HepG2 (cell line): ENCODE measurements at regions not wholly inside any gene's neighbourhood (a gene's known extent, or its start where the extent isn't known, plus 50 kb on each side); places are given as distances from the start of the nearest gene placed in this dataset.

Experiments
- ATAC-seq: fragments of 200-7000 bp; cut with Tn5 transposase; 3 replicates; pipeline ENCODE4 v1.9.1; 2020; ENCODE audit warnings: mild to moderate bottlenecking, moderate library complexity
- BruUV-seq: library from RNA; stranded (reverse); fragments of 400-500 nt; replicated peaks from 2 replicates; lab custom pipeline; 2021; lab: Mats Ljungman, UMichigan
- CTCF ChIA-PET: fragments of 300-600 bp; formaldehyde crosslinking; extraction: SDS; loops from one replicate; lab custom pipeline; 2021; ENCODE audit warnings: low total read pairs, inconsistent platforms, low intra/inter-chr PET ratio; lab: Yijun Ruan, JAX
- POLR2A ChIA-PET: fragments of 350-600 bp; sonication (Branson Sonifier 250); formaldehyde crosslinking; loops from one replicate; lab custom pipeline; 2020; ENCODE audit warnings: antibody characterized with exemption, inconsistent platforms; lab: Yijun Ruan, JAX
- DNase-seq: peaks from one replicate; pipeline ENCODE4 v3.0.0-alpha.2; 2015; ENCODE audit warnings: low spot score
- FAIRE-seq: peaks from 3 replicates; lab custom pipeline; 2011; peaks lifted over from hg19 to GRCh38; lab: Jason Lieb, UNC
- H2AFZ ChIP-seq: one replicate; pipeline ENCODE4 v1.6.1; 2011; ENCODE audit warnings: low read length, inconsistent platforms
- H3K27ac ChIP-seq: fragments of 300-600 bp; 3 replicates; pipeline ENCODE4 v1.8.0; 2011; ENCODE audit warnings: mixed run types, mild to moderate bottlenecking, mixed read lengths, low read length, inconsistent platforms; ENCODE audit not compliant: insufficient read depth; ENCODE audit errors: extremely low read length
- H3K27me3 ChIP-seq, 2 experiments: fragments of 200-600 bp in 1 of 2; 2 replicates in 1 of 2; 3 replicates in 1 of 2; pipeline versions ENCODE4 v1.6.0 to v1.8.0; 2011; ENCODE audit warnings: low read length in 2 of 2, mild to moderate bottlenecking in 2 of 2, moderate library complexity in 2 of 2, inconsistent platforms in 1 of 2; ENCODE audit not compliant: insufficient read depth in 2 of 2, control insufficient read depth in 1 of 2
- H3K36me3 ChIP-seq, 2 experiments: fragments of 200-600 bp in 1 of 2; replicated peaks in 1 of 2; 2 replicates in 1 of 2; 3 replicates in 1 of 2; pipeline versions ENCODE4 v1.5.1 to v1.8.0; 2011; ENCODE audit warnings: low read length in 2 of 2, inconsistent platforms in 1 of 2; ENCODE audit not compliant: insufficient read depth in 2 of 2, control insufficient read depth in 1 of 2
- H3K4me1 ChIP-seq: 2 replicates; pipeline ENCODE4 v1.5.1; 2012; ENCODE audit warnings: low read length, inconsistent platforms; ENCODE audit not compliant: insufficient read depth
- H3K4me2 ChIP-seq: 2 replicates; pipeline ENCODE4 v1.6.0; 2011; ENCODE audit warnings: low read depth, low read length, inconsistent platforms
- H3K4me3 ChIP-seq, 3 experiments: fragments of 200-600 bp in 1 of 3; sonication (generic), shearing (Covaris generic) in 1 of 3; replicated peaks in 1 of 3; 2 replicates each; pipeline ENCODE4 v1.5.1; 2011 to 2016; ENCODE audit warnings: low read length in 3 of 3, inconsistent platforms in 2 of 3, low read depth in 2 of 3, mild to moderate bottlenecking in 2 of 3, control low read depth in 1 of 3, mixed read lengths in 1 of 3; ENCODE audit not compliant: insufficient read depth in 1 of 3
- H3K79me2 ChIP-seq: one replicate; pipeline ENCODE4 v1.6.1; 2011; ENCODE audit warnings: low read length, inconsistent platforms; ENCODE audit not compliant: insufficient read depth
- H3K9ac ChIP-seq: 2 replicates; pipeline ENCODE4 v1.6.0; 2011; ENCODE audit warnings: mild to moderate bottlenecking, low read depth, low read length, inconsistent platforms; ENCODE audit not compliant: insufficient read depth
- H3K9me3 ChIP-seq: 2 replicates; pipeline ENCODE4 v1.5.1; 2012; ENCODE audit warnings: mild to moderate bottlenecking, low read length
- H4K20me1 ChIP-seq: 2 replicates; pipeline ENCODE4 v1.6.0; 2011; ENCODE audit warnings: inconsistent platforms, mild to moderate bottlenecking, low read length, moderate library complexity; ENCODE audit not compliant: insufficient read depth
- DNMT3B ChIP-seq: conservative IDR thresholded peaks from 2 replicates; pipeline ENCODE4 v1.6.1; 2016; ENCODE audit warnings: missing biosample characterization, control low read depth
- FOSL2 ChIP-seq: sonication (generic); formaldehyde crosslinking; IDR thresholded peaks from 2 replicates; pipeline ENCODE4 v1.4.0; 2020; ENCODE audit warnings: missing genetic modification reagents
- NCOR1 ChIP-seq: fragments of 200-600 bp; sonication (generic); IDR thresholded peaks from 2 replicates; pipeline ENCODE4 v1.7.0; 2017; ENCODE audit warnings: antibody characterized with exemption, low read length, borderline replicate concordance
- WGBS: methylation state at CpG from one replicate; pipeline ENCODE4 v1.1.6; 2017; ENCODE audit warnings: low lambda C conversion rate; 5-methylcytosine and 5-hydroxymethylcytosine counted together
- in situ Hi-C: cut with HindIII; loops from 2 replicates; pipeline ENCODE4 v1.10.0; 2017; ENCODE audit warnings: low pct_unique_long_range_greater_than_20kb; ENCODE audit not compliant: extremely low pct_ligation_motif_present
- intact Hi-C: fragments of 100-400 bp; cut with micrococcal nuclease; formaldehyde crosslinking; loops from one replicate; pipeline ENCODE4 v1.10.0; 2022; ENCODE audit not compliant: unreplicated experiment
- TF ChIP-seq, protein P1 (sequence below): IDR thresholded peaks from 2 replicates; pipeline ENCODE4 v1.6.1; 2012; ENCODE audit warnings: low read depth, low read length, improper control_type of control experiment

DNA sequence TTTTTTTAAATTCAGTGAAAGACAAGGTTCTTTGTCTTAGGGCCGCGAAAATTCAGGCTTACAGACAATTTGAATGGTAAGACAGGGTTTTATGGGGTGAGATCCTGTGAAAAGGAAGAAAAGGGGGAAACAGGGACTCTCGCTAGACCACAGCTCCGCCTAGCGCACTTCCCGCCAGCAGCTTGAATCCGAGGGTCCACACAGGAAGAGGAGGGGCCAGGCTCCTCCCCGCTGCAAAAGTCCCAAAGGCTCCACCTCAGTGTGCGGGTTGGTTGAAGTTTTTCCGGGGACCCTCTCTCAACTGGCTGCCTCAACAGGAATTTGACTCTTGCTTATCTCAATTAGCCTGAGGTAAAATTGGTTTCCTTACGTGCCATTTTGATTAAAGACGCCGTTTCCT lies 950.9 kb upstream of the CNTN5 start:
- H3K4me2 ChIP-seq, result no peak overlapping the region
- CTCF ChIA-PET, result no interaction called here
- POLR2A ChIA-PET, result no interaction called here
- FAIRE-seq, result no peak
- DNase-seq, result no peak
- no peaks in the 10 kb centered on the region for H3K36me3 ChIP-seq
- no peaks in the 10 kb centered on the region for H3K79me2 ChIP-seq
- H3K4me1 ChIP-seq, result no peaks in the 10 kb centered on the region
- H3K4me3 ChIP-seq, result no peak overlapping the region
- WGBS, result 58% methylated on average over 13 of the region's 13 CpGs
- H4K20me1 ChIP-seq, result no peaks in the 10 kb centered on the region
- H3K27me3 ChIP-seq, result no peaks in the 10 kb centered on the region
- H3K27ac ChIP-seq, result no peak overlapping the region
- TF ChIP-seq NCOR1, result no peak
- no peak for TF ChIP-seq DNMT3B
- TF ChIP-seq, protein P1, sequence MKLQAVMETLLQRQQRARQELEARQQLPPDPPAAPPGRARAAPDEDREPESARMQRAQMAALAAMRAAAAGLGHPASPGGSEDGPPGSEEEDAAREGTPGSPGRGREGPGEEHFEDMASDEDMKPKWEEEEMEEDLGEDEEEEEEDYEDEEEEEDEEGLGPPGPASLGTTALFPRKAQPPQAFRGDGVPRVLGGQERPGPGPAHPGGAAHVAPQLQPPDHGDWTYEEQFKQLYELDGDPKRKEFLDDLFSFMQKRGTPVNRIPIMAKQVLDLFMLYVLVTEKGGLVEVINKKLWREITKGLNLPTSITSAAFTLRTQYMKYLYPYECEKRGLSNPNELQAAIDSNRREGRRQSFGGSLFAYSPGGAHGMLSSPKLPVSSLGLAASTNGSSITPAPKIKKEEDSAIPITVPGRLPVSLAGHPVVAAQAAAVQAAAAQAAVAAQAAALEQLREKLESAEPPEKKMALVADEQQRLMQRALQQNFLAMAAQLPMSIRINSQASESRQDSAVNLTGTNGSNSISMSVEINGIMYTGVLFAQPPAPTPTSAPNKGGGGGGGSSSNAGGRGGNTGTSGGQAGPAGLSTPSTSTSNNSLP, result no peak
- intact Hi-C loops, result no loop called here
- no TSS peak for BruUV-seq
- H3K9me3 ChIP-seq, result no peaks in the 10 kb centered on the region
- H3K9ac ChIP-seq, result no peak overlapping the region
- no peak overlapping the region for H2AFZ ChIP-seq
- ATAC-seq, result no peak
- in situ Hi-C loops, result no loop called here

GRCh38 chr11:98090861-98091505 lies 929.8 kb upstream of the CNTN5 start:
- no peaks in the 10 kb centered on the region for H3K4me1 ChIP-seq
- no peak overlapping the region for H3K4me3 ChIP-seq
- H2AFZ ChIP-seq, result no peak overlapping the region
- intact Hi-C loops, result no loop called here
- H3K9ac ChIP-seq, result no peak overlapping the region
- no peaks in the 10 kb centered on the region for H3K9me3 ChIP-seq
- ATAC-seq, result no peak
- no peaks in the 10 kb centered on the region for H3K79me2 ChIP-seq
- no peak overlapping the region for H3K4me2 ChIP-seq
- POLR2A ChIA-PET, result no interaction called here
- no peak for TF ChIP-seq FOSL2
- 36% methylated on average over 3 of the region's 3 CpGs for WGBS
- in situ Hi-C loops, result no loop called here
- no TSS peak for BruUV-seq
- DNase-seq, result no peak
- no peak for FAIRE-seq
- no peak overlapping the region for H3K27ac ChIP-seq
- CTCF ChIA-PET, result no interaction called here
- no peaks in the 10 kb centered on the region for H4K20me1 ChIP-seq
- no peaks in the 10 kb centered on the region for H3K36me3 ChIP-seq
- no peaks in the 10 kb centered on the region for H3K27me3 ChIP-seq
